ENCODE measurements at regions not wholly inside any gene's neighbourhood (a gene's known extent, or its start where the extent isn't known, plus 50 kb on each side); places are given as distances from the start of the nearest gene placed in this dataset.

DNA sequence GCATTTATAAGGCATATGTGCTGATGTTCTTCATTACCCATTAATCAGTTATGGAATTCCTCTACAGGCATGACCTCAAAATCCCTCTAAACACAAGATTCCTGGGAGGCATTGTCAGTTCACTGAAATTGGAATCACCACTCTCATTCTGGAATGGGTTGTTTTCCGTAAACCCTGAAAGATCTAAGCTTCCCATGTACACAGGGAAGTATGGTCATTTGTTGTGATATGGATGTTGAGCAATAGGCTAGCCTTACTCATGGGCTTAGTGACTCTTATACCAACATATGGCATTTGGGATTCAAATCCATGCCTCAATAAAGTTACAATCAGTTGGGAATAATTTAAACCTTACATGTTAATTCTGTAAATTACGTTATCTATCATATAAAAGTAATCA, 258.0 kb downstream of the XPNPEP1 start:
- ATAC-seq (no peak), DNase-seq (ENCODE audit: low read depth, low spot score) (no peak)
- H3K4me1 ChIP-seq (ENCODE audit: control insufficient read depth in 1 of 2, insufficient read depth in 2 of 2, low read length in 2 of 2), result no peaks in the 10 kb centered on the region
- ChIA-PET POLR2A (no interaction called here), CTCF (no interaction called here), RAD21 (ENCODE audit: low non-redundant PET in 1 of 2, low total read pairs in 2 of 2, uncharacterized antibody in 2 of 2, unreplicated experiment in 2 of 2) (no interaction called here)
- H3K9me3 ChIP-seq (ENCODE audit: control insufficient read depth in 1 of 2, insufficient read depth in 1 of 2, low read depth in 1 of 2, low read length in 2 of 2), result no peaks in the 10 kb centered on the region
- no peak overlapping the region for H2AFZ ChIP-seq (ENCODE audit: low read depth, low read length, poor library complexity, severe bottlenecking)
- H3K79me2 ChIP-seq (ENCODE audit: insufficient read depth, low read length), result no peaks in the 10 kb centered on the region
- no peak overlapping the region for H3K4me2 ChIP-seq (ENCODE audit: low read length)
- TF ChIP-seq, protein P1, sequence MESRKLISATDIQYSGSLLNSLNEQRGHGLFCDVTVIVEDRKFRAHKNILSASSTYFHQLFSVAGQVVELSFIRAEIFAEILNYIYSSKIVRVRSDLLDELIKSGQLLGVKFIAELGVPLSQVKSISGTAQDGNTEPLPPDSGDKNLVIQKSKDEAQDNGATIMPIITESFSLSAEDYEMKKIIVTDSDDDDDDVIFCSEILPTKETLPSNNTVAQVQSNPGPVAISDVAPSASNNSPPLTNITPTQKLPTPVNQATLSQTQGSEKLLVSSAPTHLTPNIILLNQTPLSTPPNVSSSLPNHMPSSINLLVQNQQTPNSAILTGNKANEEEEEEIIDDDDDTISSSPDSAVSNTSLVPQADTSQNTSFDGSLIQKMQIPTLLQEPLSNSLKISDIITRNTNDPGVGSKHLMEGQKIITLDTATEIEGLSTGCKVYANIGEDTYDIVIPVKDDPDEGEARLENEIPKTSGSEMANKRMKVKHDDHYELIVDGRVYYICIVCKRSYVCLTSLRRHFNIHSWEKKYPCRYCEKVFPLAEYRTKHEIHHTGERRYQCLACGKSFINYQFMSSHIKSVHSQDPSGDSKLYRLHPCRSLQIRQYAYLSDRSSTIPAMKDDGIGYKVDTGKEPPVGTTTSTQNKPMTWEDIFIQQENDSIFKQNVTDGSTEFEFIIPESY (IDR thresholded peaks at IDR 0.05; ENCODE audit: extremely low read depth, insufficient replicate concordance, low read length), result no peak
- no peak for TF ChIP-seq ZNF274 (IDR thresholded peaks at IDR 0.05; ENCODE audit: low read depth, low read length)
- TF ChIP-seq, protein P2, sequence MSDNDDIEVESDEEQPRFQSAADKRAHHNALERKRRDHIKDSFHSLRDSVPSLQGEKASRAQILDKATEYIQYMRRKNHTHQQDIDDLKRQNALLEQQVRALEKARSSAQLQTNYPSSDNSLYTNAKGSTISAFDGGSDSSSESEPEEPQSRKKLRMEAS (IDR thresholded peaks at IDR 0.05), result no peak
- TF ChIP-seq, protein P3, sequence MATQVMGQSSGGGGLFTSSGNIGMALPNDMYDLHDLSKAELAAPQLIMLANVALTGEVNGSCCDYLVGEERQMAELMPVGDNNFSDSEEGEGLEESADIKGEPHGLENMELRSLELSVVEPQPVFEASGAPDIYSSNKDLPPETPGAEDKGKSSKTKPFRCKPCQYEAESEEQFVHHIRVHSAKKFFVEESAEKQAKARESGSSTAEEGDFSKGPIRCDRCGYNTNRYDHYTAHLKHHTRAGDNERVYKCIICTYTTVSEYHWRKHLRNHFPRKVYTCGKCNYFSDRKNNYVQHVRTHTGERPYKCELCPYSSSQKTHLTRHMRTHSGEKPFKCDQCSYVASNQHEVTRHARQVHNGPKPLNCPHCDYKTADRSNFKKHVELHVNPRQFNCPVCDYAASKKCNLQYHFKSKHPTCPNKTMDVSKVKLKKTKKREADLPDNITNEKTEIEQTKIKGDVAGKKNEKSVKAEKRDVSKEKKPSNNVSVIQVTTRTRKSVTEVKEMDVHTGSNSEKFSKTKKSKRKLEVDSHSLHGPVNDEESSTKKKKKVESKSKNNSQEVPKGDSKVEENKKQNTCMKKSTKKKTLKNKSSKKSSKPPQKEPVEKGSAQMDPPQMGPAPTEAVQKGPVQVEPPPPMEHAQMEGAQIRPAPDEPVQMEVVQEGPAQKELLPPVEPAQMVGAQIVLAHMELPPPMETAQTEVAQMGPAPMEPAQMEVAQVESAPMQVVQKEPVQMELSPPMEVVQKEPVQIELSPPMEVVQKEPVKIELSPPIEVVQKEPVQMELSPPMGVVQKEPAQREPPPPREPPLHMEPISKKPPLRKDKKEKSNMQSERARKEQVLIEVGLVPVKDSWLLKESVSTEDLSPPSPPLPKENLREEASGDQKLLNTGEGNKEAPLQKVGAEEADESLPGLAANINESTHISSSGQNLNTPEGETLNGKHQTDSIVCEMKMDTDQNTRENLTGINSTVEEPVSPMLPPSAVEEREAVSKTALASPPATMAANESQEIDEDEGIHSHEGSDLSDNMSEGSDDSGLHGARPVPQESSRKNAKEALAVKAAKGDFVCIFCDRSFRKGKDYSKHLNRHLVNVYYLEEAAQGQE (IDR thresholded peaks at IDR 0.05; ENCODE audit: low read depth), result no peak
- TF ChIP-seq POLR2A (IDR thresholded peaks at IDR 0.05; ENCODE audit: borderline replicate concordance, extremely low read depth, insufficient read depth, insufficient read length), result no peak
- TF ChIP-seq RAD21 (IDR thresholded peaks at IDR 0.05; ENCODE audit: low read depth), result no peak
- no peak for TF ChIP-seq TCF7L2 (IDR thresholded peaks at IDR 0.05; ENCODE audit: borderline replicate concordance, extremely low read depth, insufficient read depth, insufficient read length)
- TF ChIP-seq YY1 (IDR thresholded peaks at IDR 0.05; ENCODE audit: extremely low read depth, insufficient replicate concordance, low read depth, low read length), result no peak
- TF ChIP-seq EZH2phosphoT487 (IDR thresholded peaks at IDR 0.05; ENCODE audit: borderline replicate concordance), result no peak
- no peak for TF ChIP-seq ZFX (IDR thresholded peaks at IDR 0.05)
- TF ChIP-seq, protein P4, sequence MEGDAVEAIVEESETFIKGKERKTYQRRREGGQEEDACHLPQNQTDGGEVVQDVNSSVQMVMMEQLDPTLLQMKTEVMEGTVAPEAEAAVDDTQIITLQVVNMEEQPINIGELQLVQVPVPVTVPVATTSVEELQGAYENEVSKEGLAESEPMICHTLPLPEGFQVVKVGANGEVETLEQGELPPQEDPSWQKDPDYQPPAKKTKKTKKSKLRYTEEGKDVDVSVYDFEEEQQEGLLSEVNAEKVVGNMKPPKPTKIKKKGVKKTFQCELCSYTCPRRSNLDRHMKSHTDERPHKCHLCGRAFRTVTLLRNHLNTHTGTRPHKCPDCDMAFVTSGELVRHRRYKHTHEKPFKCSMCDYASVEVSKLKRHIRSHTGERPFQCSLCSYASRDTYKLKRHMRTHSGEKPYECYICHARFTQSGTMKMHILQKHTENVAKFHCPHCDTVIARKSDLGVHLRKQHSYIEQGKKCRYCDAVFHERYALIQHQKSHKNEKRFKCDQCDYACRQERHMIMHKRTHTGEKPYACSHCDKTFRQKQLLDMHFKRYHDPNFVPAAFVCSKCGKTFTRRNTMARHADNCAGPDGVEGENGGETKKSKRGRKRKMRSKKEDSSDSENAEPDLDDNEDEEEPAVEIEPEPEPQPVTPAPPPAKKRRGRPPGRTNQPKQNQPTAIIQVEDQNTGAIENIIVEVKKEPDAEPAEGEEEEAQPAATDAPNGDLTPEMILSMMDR (IDR thresholded peaks at IDR 0.05 in 2 of 3, conservative IDR thresholded peaks at IDR 0.05 in 1 of 3; ENCODE audit: borderline replicate concordance in 1 of 3, insufficient read depth in 1 of 3, low read depth in 2 of 3, low read length in 2 of 3), result no peak
- TF ChIP-seq POLR2AphosphoS5 (IDR thresholded peaks at IDR 0.05; ENCODE audit: low read depth, low read length), result no peak
- TF ChIP-seq EZH2 (IDR thresholded peaks at IDR 0.05), result no peak
- no peak for TF ChIP-seq SRF (IDR thresholded peaks at IDR 0.05; ENCODE audit: low read depth)
- no peak for TF ChIP-seq EGR1 (IDR thresholded peaks at IDR 0.05; ENCODE audit: low read depth)
- TF ChIP-seq, protein P5, sequence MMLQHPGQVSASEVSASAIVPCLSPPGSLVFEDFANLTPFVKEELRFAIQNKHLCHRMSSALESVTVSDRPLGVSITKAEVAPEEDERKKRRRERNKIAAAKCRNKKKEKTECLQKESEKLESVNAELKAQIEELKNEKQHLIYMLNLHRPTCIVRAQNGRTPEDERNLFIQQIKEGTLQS (IDR thresholded peaks at IDR 0.05), result no peak
- H3K27me3 ChIP-seq (ENCODE audit: insufficient read depth, low read length), result no peaks in the 10 kb centered on the region
- BruUV-seq (replicated peaks), result no TSS peak
- no peaks in the 10 kb centered on the region for H3K9me2 ChIP-seq (ENCODE audit: insufficient read depth)
- no peak overlapping the region for H3K27ac ChIP-seq (ENCODE audit: low read depth, low read length)
- H3K9ac ChIP-seq (ENCODE audit: low read length), result no peak overlapping the region
- H4K20me1 ChIP-seq (ENCODE audit: insufficient read depth), result no peaks in the 10 kb centered on the region
- H3K4me3 ChIP-seq (replicated peaks in 1 of 2; ENCODE audit: low read depth in 1 of 2, low read length in 2 of 2), result no peak overlapping the region
- intact Hi-C loops (cut with micrococcal nuclease), result no loop called here
- H3K36me3 ChIP-seq (ENCODE audit: control insufficient read depth in 1 of 2, insufficient read depth in 2 of 2, low read length in 2 of 2), result no peaks in the 10 kb centered on the region

Measured in HCT116 (cell line).